Occipital lobe (tissue), 1 donor: ENCODE measurements at regions not wholly inside any gene's neighbourhood (a gene's known extent, or its start where the extent isn't known, plus 50 kb on each side); places are given as distances from the start of the nearest gene placed in this dataset.
"Not testable (repeated sequence)": the region's sequence is repeated elsewhere in the genome, so short reads cannot be mapped to it uniquely, and the experiment has no call there.

ENCODE experiments used
- DNase-seq: peaks from one replicate; lab custom pipeline; 2025; lab: John Stamatoyannopoulos, UW

GRCh38 chr5:72597456-72597948 is 90.3 kb upstream of the ZNF366 start:
- DNase-seq: no peak

- no peak for DNase-seq
Observed at GRCh38 chr5:72596956-72597355, 89.7 kb upstream of the ZNF366 start.

- no peak for DNase-seq
Observed at GRCh38 chr5:72588640-72589039, 81.4 kb upstream of the ZNF366 start.

GRCh38 chr5:72587661-72588308 is 80.6 kb upstream of the ZNF366 start:
- no peak for DNase-seq

GRCh38 chr5:72586788-72587530 is 79.7 kb upstream of the ZNF366 start:
- DNase-seq: no peak

- DNase-seq: no peak
Observed at GRCh38 chr5:72584466-72584865, 77.3 kb upstream of the ZNF366 start.

GRCh38 chr5:72579290-72579689 is 72.1 kb upstream of the ZNF366 start:
- not testable (repeated sequence) for DNase-seq

- no peak for DNase-seq
Observed at GRCh38 chr5:72572236-72572765, 65.1 kb upstream of the ZNF366 start.

- DNase-seq: no peak
Observed at GRCh38 chr5:72569408-72569944, 62.3 kb upstream of the ZNF366 start.

- DNase-seq: no peak
Observed at GRCh38 chr5:72566746-72567145, 59.5 kb upstream of the ZNF366 start.

GRCh38 chr5:72565513-72566289 is 58.5 kb upstream of the ZNF366 start:
- DNase-seq: no peak

GRCh38 chr5:72562717-72563116 is 55.5 kb upstream of the ZNF366 start:
- DNase-seq: no peak

- no peak for DNase-seq
Observed at GRCh38 chr5:72561148-72561972, 54.1 kb upstream of the ZNF366 start.

GRCh38 chr5:72559866-72560766 is 52.9 kb upstream of the ZNF366 start:
- DNase-seq: no peak

- no peak for DNase-seq
Observed at GRCh38 chr5:72558383-72558782, 51.2 kb upstream of the ZNF366 start.

GRCh38 chr5:72558046-72558336 is 50.8 kb upstream of the ZNF366 start:
- DNase-seq: no peak

GRCh38 chr5:72557167-72558045 is 50.2 kb upstream of the ZNF366 start:
- no peak for DNase-seq
